ENCODE measurements at regions not wholly inside any gene's neighbourhood (a gene's known extent, or its start where the extent isn't known, plus 50 kb on each side); places are given as distances from the start of the nearest gene placed in this dataset.

- TF ChIP-seq ARID4B (CRISPR knock-in tag; IDR thresholded peaks at IDR 0.05; ENCODE audit: borderline replicate concordance) (no peak), EMX1 (CRISPR knock-in tag; IDR thresholded peaks at IDR 0.05) (no peak), FOXK1 (CRISPR knock-in tag; IDR thresholded peaks at IDR 0.05) (no peak), CDX4 (CRISPR knock-in tag; IDR thresholded peaks at IDR 0.05; ENCODE audit: borderline replicate concordance) (no peak), ELF4 (CRISPR knock-in tag; IDR thresholded peaks at IDR 0.05; ENCODE audit: low read depth) (no peak), ZMAT4 (CRISPR knock-in tag; IDR thresholded peaks at IDR 0.05) (no peak), E2F1 (CRISPR knock-in tag; IDR thresholded peaks at IDR 0.05) (no peak)
Measured at GRCh38 chr13:85417807-85418206, 381.4 kb downstream of the SLITRK6 start (continued).

DNA sequence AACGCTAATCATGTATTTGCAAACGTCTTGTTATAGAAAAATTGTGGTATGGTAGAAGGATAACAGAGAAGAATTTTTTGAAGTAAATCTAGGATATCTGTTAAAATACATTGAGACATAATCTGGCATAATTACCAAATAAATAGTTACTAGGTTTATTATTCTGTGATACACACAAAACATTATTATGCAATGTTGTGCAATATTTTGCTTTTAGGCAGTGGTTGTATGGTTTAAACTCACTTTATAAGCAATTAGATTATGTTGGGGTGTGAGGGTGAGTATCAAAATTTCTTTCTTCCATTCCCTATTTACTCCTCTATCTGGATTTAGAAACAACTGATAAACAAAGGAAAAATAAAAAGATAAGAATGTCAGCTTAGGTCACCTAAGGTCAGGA is 385.6 kb downstream of the SLITRK6 start:
- H3K4me3 Mint-ChIP-seq, result no peak overlapping the region
- CTCF ChIA-PET, result no interaction called here
- ATAC-seq (no peak), DNase-seq (ENCODE audit: low spot score) (no peak)
- no peaks in the 10 kb centered on the region for H3K27me3 Mint-ChIP-seq (ENCODE audit: low read depth)
- no peak for TF ChIP-seq KAT7 (CRISPR knock-in tag; IDR thresholded peaks at IDR 0.05; ENCODE audit: borderline replicate concordance)
- TF ChIP-seq ZNF671 (CRISPR knock-in tag; IDR thresholded peaks at IDR 0.05), result no peak
- no peak for TF ChIP-seq MXD4 (CRISPR knock-in tag; IDR thresholded peaks at IDR 0.05; ENCODE audit: borderline replicate concordance)
- TF ChIP-seq NFE2L1 (CRISPR knock-in tag; IDR thresholded peaks at IDR 0.05), result no peak
- TF ChIP-seq MLX (CRISPR knock-in tag; IDR thresholded peaks at IDR 0.05), result no peak
- POLR2A ChIA-PET, result no interaction called here
- H3K36me3 Mint-ChIP-seq, result no peaks in the 10 kb centered on the region
- no peak overlapping the region for H3K27ac Mint-ChIP-seq
- H3K4me1 Mint-ChIP-seq, result peaks cover 7% of the 10 kb centered on the region
- no peaks in the 10 kb centered on the region for H3K9me3 Mint-ChIP-seq

DNA sequence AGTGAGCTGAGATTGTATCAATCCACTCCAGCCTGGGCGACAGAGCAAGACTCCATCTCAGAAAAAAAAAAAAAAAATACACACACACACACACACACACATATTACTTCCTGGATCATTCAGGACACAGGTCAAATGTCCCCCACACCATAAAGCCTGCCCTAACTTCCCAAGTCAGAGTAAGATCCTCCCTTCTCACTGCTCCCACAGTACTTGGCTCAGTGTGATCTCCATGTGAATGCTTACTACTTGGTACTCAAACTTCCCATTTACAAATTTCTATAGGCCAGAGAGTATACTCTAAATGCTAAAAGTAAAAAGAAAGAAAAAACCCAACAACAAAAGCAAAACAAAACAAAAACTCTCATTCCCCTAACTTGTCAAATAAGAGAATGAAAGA is 386.8 kb downstream of the SLITRK6 start:
- H3K4me3 Mint-ChIP-seq, result no peak overlapping the region
- H3K4me1 Mint-ChIP-seq, result peaks cover 7% of the 10 kb centered on the region
- ATAC-seq (peak; percentile 84), DNase-seq (ENCODE audit: low spot score) (no peak)
- H3K36me3 Mint-ChIP-seq, result no peaks in the 10 kb centered on the region
- ChIA-PET POLR2A (interaction anchor here (0.6 kb wide), 1 partner anchor 58 kb away, joined by 3 read pairs; no protein-coding TSS in a partner anchor), CTCF (interaction anchor here (0.6 kb wide), 1 partner anchor 402 kb away, joined by 3 read pairs; no protein-coding TSS in a partner anchor)
- no peaks in the 10 kb centered on the region for H3K27me3 Mint-ChIP-seq (ENCODE audit: low read depth)
- no peaks in the 10 kb centered on the region for H3K9me3 Mint-ChIP-seq
- H3K27ac Mint-ChIP-seq, result no peak overlapping the region
- TF ChIP-seq ESRRA (CRISPR knock-in tag; IDR thresholded peaks at IDR 0.05; ENCODE audit: borderline replicate concordance), result no peak
- no peak for TF ChIP-seq NFE2L1 (CRISPR knock-in tag; IDR thresholded peaks at IDR 0.05)
- TF ChIP-seq PRRX2 (CRISPR knock-in tag; IDR thresholded peaks at IDR 0.05), result no peak
- TF ChIP-seq MAX (CRISPR knock-in tag; IDR thresholded peaks at IDR 0.05), result no peak
- TF ChIP-seq FOXJ3 (CRISPR knock-in tag; IDR thresholded peaks at IDR 0.05; ENCODE audit: borderline replicate concordance), result no peak
- no peak for TF ChIP-seq E2F1 (CRISPR knock-in tag; IDR thresholded peaks at IDR 0.05)
- TF ChIP-seq TEAD1 (CRISPR knock-in tag; IDR thresholded peaks at IDR 0.05), result no peak
- TF ChIP-seq ZNF263 (CRISPR knock-in tag; IDR thresholded peaks at IDR 0.05; ENCODE audit: low read depth), result no peak
- no peak for TF ChIP-seq ETV6 (CRISPR knock-in tag; IDR thresholded peaks at IDR 0.05)
- no peak for TF ChIP-seq TCF7 (CRISPR knock-in tag; IDR thresholded peaks at IDR 0.05; ENCODE audit: low read depth)
- no peak for TF ChIP-seq ZBTB43 (CRISPR knock-in tag; IDR thresholded peaks at IDR 0.05)
